GM18867 (cell line): ENCODE measurements at regions not wholly inside any gene's neighbourhood (a gene's known extent, or its start where the extent isn't known, plus 50 kb on each side); places are given as distances from the start of the nearest gene placed in this dataset.

Experiments
- ATAC-seq: cut with Tn5 transposase; IDR thresholded peaks from one replicate; pipeline ENCODE4 v1.9.1; 2021; ENCODE audit warnings: mild to moderate bottlenecking, moderate library complexity; ENCODE audit not compliant: unreplicated experiment

DNA sequence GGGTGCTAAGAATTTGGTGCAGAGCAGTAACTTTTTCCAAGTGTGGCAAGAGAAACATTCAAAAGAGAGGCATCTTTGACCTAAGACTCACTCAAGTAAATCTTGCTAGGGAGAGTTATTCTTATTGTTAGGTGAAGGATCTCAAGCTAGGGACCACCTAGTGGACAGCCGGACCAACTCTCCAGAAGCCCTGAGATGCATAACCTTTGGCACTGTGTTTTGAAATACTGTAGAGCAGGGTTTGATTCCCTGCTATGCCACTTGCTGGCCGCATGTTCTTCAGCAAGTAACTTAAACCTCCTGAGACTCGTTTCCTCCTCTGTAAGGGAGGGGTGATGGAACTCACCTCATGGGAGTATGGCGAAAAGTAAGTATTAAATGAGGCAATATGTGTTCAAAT is 336.1 kb upstream of the ADAMTSL1 start:
- no peak for ATAC-seq

DNA sequence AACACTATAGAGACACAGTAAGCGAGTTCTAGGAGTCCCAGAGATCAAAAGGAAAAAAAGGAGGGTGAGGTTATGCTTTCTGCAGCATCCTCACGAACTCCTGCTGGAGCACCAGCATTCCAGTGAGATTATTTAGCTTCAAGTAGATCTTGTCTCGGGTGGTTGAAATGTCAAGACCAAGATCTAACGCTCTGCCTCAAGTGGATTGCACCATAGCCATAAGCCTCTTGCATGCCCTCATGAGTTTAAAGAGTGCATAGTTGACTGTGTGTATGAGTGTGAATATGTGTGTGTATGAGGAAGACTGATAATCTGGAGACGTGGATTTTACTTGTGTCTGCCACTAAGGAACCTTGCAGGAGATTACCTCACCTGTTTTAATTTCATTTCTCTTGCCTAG is 335.3 kb upstream of the ADAMTSL1 start:
- ATAC-seq = no peak

DNA sequence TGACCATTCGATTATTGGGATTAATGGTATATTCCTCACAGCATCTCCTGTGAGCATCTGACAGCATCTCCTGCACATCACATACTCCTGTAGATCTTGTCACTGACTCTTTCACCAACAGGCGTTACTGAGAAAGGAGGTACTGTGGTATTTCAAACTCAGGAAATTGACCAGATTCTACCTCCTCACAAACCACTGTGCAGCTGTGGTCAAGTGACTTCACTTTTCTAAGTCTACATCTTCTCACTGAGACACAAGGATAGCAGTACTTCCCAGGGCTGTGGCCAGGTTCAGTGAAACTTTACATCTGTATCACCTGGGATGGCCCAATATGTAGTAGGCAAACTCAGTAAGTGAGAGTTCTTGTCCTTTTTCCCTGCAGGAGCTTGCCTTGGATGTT is 332.3 kb upstream of the ADAMTSL1 start:
- no peak for ATAC-seq

DNA sequence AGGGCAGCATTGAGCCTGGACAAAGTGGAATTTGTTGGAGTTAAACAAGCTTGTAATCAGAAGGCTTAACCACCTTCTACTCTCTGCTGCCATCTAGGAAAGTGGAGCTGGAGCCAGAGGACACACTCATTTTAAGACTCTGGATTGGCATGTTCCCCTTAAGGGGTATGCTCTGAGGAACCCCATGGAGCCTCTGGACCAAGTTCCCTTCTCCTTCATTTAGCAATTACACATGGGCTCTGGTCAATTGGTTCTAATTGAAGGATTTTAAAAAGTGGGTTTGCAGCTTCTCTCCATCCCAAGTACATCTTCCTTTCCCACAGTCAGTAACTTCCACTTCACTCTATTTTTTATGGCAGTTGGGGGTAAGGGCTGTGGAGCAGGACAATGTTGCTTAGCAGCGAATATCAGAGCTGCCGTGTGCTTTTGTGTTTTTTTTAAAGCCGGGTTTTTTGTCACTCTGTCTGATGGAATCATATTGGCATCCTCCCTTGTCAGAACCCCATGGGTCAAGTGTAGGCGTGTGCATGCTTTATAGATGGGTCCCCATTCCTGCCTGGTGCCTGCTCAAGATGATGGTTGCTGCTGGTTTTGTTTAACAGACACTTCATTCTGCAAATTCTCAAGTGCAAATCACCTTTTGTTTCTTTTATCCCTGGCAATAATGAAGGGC is 330.7 kb upstream of the ADAMTSL1 start:
- ATAC-seq = no peak

DNA sequence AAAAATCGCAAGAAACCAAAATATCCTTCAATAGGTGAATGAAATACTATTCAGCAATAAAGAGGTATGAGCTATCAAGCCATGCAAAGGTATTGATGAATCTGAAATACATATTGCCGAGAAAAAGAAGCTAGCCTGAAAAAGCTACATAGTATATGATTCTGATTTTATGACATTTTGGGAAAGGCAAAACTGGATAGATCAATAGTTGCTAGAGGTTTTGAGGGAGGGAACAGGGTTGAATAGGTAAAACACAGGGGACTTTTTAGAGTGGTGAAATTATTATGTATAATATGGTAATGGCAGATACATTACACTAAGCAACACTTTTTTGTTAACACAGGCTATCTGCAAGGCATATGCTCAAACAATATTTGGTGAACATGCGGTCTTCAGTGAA is 327.6 kb upstream of the ADAMTSL1 start:
- ATAC-seq = no peak

DNA sequence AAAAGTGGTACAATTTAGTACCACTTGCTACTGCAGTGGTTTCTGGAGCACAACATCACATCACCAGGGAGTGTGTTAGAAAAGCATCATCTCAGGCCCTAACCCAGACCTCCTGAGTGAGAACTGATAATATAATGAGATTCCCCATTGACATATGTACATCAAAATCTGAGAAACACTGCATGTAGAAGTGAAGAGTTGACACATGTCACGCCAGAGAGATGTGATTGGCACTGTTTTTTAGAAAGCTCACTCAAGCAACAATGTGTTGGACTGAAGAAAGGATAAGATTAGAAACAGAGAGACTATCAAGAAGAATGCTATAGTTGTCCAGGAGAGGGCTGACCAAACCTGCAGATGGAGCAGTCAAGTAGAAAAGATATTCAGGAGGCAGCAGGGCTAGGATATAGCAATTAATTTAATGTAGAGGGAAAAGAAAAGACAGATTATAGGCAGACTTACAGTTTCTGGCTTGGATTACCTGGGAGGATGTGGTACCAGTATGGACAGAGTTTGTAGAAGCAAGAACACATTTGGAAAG is 324.4 kb upstream of the ADAMTSL1 start:
- no peak for ATAC-seq

DNA sequence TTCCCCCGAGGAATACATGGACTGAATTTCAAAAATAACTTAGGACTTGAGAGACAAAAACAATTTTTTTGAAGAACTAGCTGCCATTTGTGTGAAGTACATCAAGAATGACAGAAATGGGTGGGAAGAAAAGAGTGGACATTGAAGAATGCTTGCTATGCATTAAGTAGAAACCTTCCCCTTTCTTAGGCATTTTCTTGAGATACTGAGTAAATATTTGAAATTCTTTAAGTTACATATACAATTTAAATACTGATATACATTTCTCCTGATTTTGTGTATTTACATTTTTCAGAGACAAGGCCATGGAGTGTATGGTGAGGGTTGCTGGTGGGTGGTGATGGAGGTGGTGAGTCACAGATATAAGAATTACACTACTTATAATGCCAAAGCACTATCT is 319.3 kb upstream of the ADAMTSL1 start:
- ATAC-seq = no peak

DNA sequence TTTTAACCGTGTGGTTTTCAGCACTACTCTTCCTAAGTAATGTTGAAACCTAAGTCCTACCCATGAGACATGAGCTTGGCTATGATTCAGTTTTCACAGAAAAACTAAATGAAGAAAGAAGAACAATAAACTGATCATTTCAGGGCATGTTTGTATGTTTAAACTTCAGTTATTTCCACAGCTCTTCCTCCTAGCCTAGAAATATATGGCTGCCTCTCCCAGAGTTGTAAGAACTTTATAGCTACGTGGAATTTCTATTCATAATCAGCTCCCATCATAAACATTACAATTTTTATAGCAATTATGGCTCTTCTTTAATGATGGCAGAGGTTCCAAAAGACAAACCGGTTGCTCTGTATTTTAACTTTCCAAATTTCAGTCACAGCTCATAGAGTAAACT is 314.7 kb upstream of the ADAMTSL1 start:
- no peak for ATAC-seq

DNA sequence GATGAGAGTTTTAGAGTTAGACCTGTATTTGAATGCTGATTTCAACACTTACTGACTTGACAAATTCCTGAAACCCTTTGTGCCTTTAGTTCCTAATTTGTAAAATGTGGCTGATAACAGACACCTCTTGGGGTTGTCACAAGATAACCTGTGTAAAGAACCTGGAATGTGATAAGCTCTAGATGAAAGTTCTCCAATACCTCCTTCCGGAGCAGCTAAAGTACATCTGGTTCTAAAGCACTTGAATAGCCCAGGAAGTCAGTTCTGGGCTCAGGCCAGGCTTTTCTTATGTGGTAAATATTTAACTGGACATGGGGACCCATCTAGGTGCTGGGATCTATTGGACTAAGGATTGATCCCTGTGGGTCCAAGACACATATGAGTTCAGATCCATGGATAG is 310.8 kb upstream of the ADAMTSL1 start:
- ATAC-seq = no peak

DNA sequence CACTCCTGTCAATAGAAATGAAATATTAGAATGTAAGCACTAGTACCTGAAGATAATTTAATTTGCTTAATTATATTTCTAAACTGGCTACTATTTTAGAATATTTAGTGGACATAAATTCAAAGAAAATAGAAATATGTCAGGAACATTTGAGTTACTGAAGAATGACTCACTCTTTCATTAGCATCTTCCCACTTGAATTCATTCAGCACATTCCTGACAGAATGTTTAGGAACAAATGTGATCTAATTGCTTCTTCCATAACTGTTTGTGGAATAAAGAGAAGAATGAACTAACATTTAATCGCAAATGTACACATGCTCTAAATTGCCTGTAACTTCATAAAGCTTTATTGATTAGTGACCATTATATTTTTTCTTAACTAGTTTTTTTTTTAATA is 306.2 kb upstream of the ADAMTSL1 start:
- ATAC-seq = no peak

DNA sequence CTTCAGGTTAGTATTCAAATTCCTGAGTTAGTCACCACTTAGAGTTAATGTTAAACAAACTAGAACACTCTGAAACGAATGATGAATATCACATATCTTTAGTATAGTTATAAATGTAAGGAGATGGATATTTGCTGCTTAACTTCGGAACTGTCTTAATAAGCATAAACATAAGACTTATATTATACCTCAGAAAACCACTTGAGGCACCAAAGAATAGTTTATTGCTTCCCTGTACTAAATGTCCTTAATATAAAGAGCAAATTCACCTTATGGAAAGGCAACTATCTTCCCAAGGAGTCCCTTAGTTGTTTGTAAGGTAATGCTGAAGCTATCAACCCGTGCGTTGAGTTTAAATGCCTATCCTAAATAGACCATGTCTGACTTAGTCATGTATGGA is 300.0 kb upstream of the ADAMTSL1 start:
- ATAC-seq = no peak

DNA sequence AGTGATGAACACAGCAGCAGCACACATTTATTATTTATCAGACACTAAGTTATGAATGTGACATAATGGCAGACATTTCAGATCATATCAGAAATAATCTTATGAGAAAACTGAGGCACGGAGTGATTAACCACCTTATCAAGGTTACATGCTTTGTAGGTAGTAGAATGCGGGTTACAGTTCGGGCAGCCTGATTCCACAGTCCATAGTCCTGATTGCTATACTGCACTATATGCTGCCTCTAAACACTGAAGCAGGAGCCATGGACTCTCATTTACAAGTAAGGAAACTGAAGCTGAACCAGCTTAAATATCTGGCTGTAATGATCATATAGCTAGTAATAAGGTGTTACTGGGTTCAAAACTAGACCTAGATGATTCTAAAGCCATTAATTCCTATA is 291.3 kb upstream of the ADAMTSL1 start:
- ATAC-seq = no peak

DNA sequence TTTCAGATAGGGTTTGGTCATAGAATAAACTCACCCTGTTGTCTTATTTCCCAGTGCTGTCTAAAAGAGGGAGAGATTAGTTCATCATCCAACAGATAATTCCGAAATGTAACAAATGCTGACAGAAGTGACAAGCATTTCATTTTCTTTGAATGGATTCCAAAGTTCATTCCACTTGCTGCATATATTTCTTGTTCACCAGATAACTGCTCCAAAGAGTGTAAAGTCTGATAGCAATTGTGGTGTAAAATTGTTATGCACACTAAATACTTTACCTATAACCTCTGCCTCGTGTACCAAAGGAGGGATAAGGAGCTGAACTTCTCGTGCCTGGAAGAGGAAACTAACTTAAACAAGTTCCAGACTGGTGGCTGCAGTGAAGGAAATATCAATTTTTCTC is 290.0 kb upstream of the ADAMTSL1 start:
- ATAC-seq = no peak

DNA sequence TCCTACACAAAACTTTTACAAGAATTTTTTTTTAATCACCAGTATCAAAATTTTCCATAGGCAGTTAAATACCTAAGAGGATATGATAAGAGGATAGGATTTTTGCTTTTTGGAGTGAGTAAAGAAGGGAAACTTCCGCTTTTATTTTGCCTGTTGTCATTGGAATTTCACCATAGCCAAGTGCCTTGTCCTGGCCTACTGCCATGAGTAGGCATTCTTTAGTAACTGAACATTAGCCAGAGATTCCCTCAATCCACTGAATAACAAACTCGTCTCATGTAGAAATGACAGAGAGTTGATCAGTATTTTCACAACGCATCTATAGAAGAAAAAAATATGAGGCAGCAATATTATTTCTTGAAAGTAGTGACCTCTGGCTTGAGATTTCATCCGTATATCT is 289.6 kb upstream of the ADAMTSL1 start:
- ATAC-seq = no peak

DNA sequence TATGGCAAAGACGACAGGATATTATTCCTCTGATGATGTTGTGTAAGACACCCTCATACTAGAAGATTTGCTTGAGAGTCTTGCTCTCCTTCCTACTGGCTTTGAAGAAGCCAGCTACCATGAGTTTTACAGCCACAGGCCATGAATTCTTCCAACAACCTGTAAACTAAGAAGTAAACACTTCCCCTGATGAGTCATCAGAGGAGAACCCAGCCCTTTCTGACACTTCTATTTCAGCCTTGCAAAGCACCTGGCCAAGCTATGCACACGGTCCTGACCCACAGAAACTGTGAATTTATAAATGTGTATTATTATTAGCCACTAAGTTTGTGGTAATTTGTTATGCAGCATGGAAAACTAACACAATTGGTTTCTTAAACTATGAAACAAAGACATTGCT is 288.8 kb upstream of the ADAMTSL1 start:
- ATAC-seq = no peak

DNA sequence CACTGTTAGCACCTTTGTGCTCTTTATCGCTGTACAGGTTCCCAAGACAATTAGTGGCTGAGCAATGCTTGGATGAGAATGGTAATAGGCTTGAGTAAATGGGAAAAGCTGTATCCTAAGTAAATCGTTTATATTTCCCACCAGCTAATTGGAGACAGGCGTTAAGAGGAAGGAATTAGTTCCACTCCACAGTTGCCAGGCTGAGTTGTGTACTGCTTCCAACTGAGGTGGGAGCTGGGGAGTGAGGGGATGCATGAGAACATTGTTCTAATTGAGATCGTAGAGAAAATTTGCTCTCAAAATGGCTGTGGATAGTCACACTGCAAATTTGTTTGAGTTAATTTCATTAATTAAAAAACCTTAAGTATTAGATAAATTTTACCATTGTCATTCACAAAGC is 285.0 kb upstream of the ADAMTSL1 start:
- no peak for ATAC-seq

DNA sequence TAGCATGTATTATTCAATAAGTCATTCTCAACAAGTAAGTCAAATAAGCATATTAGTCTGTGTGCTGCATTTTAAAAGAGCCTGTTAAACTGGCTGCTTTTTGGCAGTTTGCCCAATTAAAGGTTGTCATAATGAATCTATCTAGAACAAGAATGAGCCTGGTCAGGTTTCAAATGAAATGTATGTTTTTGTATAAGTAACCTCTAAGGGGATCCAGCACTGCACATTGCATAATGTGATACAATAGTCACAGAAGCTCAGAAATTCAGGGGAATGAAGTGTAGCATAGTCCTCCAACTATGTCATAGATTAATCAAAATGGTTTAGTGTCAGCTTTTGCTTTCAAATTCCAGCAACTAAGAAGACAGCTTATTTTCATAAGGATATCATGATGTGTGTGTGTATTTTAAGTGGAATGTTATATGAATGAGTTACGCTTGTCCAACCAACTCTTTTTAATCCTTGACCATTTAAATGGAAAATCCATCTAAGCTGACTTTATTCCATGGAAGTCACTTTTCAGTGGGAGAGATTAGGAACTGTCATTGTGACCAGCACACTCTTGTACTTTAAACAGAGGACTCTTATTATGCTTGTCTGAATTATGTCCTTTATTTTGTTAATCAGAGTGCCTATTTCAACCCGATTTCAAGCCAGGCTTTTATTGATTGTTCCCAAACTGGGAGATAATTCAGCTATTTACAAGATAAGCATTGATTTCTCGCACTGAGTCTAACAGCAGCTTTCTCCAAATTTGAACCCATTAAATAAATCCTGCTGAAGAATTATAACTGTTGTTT is 283.9 kb upstream of the ADAMTSL1 start:
- ATAC-seq = no peak

DNA sequence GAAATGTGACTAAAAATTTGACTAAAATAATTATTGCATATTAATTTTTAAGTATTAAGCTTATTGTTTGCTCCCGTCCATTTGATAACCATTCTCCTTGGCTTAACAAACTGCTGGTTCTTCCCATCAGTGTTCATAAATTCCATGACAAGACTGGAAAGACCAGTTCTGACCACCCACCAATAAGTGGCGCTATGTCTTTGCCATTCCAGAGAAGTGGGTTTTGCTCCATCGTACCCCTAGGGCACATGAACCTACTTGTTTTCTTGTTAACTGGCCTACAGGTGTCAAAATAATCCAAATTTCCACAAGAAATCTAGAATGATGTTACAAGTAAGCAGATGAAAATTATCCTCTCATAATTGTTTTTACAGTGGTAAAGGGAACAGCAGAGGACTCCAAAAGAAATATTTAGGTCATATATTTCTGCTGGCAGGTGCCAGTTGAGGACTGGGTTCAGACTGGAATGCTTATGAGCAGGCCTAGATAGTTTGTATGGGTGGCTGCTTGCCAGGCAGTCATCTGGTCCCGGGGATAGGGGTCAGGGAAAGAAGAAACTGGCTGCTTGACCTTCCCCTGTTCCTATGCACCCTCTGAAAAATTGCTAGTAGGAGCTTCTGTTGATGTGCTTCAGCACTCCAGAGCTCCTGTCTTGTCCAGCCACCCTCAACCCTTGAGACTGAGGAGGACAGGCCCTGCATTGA is 283.1 kb upstream of the ADAMTSL1 start:
- no peak for ATAC-seq

DNA sequence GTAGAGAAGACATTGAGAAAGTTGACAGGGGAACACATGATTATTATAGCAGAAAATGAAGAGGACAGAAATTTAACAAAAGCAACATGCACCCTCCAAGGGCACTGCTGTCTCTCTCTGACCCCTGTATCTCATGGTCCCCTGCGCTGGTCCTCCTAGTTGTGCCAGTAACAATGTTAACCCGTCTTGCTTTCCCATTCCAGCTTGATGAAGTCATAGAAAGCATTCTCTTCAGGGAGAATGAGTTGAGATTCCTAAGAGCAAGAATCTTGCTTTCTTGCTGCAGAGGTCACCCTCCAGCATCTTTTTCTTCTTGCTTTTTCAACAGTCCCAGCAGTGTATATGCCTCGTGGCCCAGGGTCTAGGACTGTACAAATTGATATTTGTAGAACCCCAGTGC is 279.6 kb upstream of the ADAMTSL1 start:
- no peak for ATAC-seq

DNA sequence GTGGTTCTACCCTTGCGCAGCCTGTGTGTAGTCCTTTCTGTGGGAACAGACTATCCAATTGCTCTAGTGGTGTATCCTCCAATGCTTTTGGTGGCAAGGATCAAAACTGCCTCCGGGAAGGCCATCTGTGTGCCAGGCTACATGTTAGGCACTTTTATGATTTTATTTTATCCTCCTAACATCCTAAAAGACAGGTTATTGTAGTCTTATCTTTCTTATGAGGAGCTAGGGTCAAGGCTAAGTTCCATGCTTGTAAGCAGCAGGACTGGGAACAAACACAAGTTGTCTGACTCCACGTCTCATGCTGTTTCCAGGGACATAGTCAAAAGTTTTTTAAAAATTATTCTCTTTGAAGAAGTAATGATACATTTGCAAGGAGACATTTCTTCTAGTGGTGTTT is 278.7 kb upstream of the ADAMTSL1 start:
- no peak for ATAC-seq

DNA sequence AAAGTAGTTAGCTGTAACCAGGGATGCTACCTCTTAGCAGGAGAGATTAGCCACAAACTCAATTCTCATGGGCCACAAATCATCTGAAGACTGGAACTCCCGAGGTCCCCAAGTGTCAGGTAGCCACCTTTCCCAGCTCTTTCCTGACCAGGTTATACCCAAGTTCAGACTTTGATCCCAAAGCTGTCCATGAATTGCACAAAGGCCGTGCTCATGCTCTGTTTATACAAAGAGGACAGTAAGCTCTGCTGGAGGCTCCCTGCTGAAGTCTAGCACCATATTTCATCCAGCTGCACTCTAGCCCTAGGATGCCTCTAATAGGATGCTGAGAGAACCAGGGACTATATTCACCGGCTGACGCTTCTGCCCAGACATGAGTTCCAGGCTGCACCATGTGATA is 271.0 kb upstream of the ADAMTSL1 start:
- no peak for ATAC-seq

DNA sequence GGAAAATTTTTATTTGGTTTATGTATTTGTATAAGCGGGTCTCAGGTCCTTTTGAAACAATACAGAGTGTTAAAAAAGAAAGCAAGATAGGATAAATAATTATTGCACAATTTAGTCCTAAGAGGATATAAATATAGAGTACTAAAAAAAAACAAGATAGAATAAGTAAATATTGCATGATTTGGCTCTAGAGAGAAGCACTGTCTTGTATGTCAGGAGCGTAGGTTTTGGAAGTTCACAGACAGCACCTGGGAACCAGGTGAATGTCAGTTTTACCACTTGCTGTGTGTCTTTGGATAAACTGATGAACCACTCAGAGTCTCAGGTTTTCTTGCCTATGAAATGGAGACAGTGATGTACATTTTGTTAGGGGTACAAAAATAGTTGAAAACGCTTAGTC is 266.2 kb upstream of the ADAMTSL1 start:
- no peak for ATAC-seq
